ENCODE measurements at regions not wholly inside any gene's neighbourhood (a gene's known extent, or its start where the extent isn't known, plus 50 kb on each side); places are given as distances from the start of the nearest gene placed in this dataset.

- Histone ChIP-seq H3K4me1 (ENCODE audit: control insufficient read depth, insufficient read depth, low read length) (no peaks in the 10 kb centered on the region), H3K27ac (ENCODE audit: low read length) (no peak overlapping the region), H3K27me3 (ENCODE audit: control insufficient read depth in 1 of 2, insufficient read depth in 2 of 2, low read length in 2 of 2) (peaks cover 0 to 8% of the 10 kb centered on the region in 2 donors), H3K9ac (ENCODE audit: low read length in 2 of 2) (no peak overlapping the region), H3K4me3 (ENCODE audit: low read length in 2 of 2) (no peak overlapping the region), H3K36me3 (ENCODE audit: control insufficient read depth in 2 of 2, insufficient read depth in 2 of 2, low read length in 2 of 2) (no peaks in the 10 kb centered on the region), H3K9me3 (ENCODE audit: control insufficient read depth in 2 of 2, low read length in 2 of 2) (no peaks in the 10 kb centered on the region)
These were observed 249.6 kb downstream of the BAMBI start for GRCh38 chr10:28926932-28927331.

GRCh38 chr10:28928484-28928883 is 251.2 kb downstream of the BAMBI start:
- Histone ChIP-seq H3K4me3 (ENCODE audit: low read length in 2 of 2) (no peak overlapping the region), H3K4me1 (ENCODE audit: control insufficient read depth, insufficient read depth, low read length) (no peaks in the 10 kb centered on the region), H3K27ac (ENCODE audit: low read length) (no peak overlapping the region), H3K9me3 (ENCODE audit: control insufficient read depth in 2 of 2, low read length in 2 of 2) (no peaks in the 10 kb centered on the region), H3K27me3 (ENCODE audit: control insufficient read depth in 1 of 2, insufficient read depth in 2 of 2, low read length in 2 of 2) (peaks cover 0 to 8% of the 10 kb centered on the region in 2 donors), H3K9ac (ENCODE audit: low read length in 2 of 2) (no peak overlapping the region), H3K36me3 (ENCODE audit: control insufficient read depth in 2 of 2, insufficient read depth in 2 of 2, low read length in 2 of 2) (no peaks in the 10 kb centered on the region)

GRCh38 chr10:28929942-28930341 is 252.6 kb downstream of the BAMBI start:
- H3K27ac ChIP-seq (ENCODE audit: low read length), result no peak overlapping the region
- H3K27me3 ChIP-seq (ENCODE audit: control insufficient read depth in 1 of 2, insufficient read depth in 2 of 2, low read length in 2 of 2), result peaks cover 0 to under 1% of the 10 kb centered on the region in 2 donors
- H3K9me3 ChIP-seq (ENCODE audit: control insufficient read depth in 2 of 2, low read length in 2 of 2), result no peaks in the 10 kb centered on the region
- H3K36me3 ChIP-seq (ENCODE audit: control insufficient read depth in 2 of 2, insufficient read depth in 2 of 2, low read length in 2 of 2), result no peaks in the 10 kb centered on the region
- no peaks in the 10 kb centered on the region for H3K4me1 ChIP-seq (ENCODE audit: control insufficient read depth, insufficient read depth, low read length)
- H3K4me3 ChIP-seq (ENCODE audit: low read length in 2 of 2), result no peak overlapping the region
- H3K9ac ChIP-seq (ENCODE audit: low read length in 2 of 2), result no peak overlapping the region

- no peaks in the 10 kb centered on the region for H3K9me3 ChIP-seq (ENCODE audit: control insufficient read depth in 2 of 2, low read length in 2 of 2)
- no peaks in the 10 kb centered on the region for H3K4me1 ChIP-seq (ENCODE audit: control insufficient read depth, insufficient read depth, low read length)
- H3K27ac ChIP-seq (ENCODE audit: low read length), result no peak overlapping the region
- no peak overlapping the region for H3K9ac ChIP-seq (ENCODE audit: low read length in 2 of 2)
- H3K27me3 ChIP-seq (ENCODE audit: control insufficient read depth in 1 of 2, insufficient read depth in 2 of 2, low read length in 2 of 2), result no peaks in the 10 kb centered on the region
- no peaks in the 10 kb centered on the region for H3K36me3 ChIP-seq (ENCODE audit: control insufficient read depth in 2 of 2, insufficient read depth in 2 of 2, low read length in 2 of 2)
- H3K4me3 ChIP-seq (ENCODE audit: low read length in 2 of 2), result no peak overlapping the region
These were observed 253.5 kb downstream of the BAMBI start for GRCh38 chr10:28930514-28931495.

- Histone ChIP-seq H3K36me3 (ENCODE audit: control insufficient read depth in 2 of 2, insufficient read depth in 2 of 2, low read length in 2 of 2) (no peaks in the 10 kb centered on the region), H3K4me1 (ENCODE audit: control insufficient read depth, insufficient read depth, low read length) (no peaks in the 10 kb centered on the region), H3K27ac (ENCODE audit: low read length) (no peak overlapping the region), H3K9me3 (ENCODE audit: control insufficient read depth in 2 of 2, low read length in 2 of 2) (no peaks in the 10 kb centered on the region), H3K9ac (ENCODE audit: low read length in 2 of 2) (no peak overlapping the region), H3K27me3 (ENCODE audit: control insufficient read depth in 1 of 2, insufficient read depth in 2 of 2, low read length in 2 of 2) (no peaks in the 10 kb centered on the region), H3K4me3 (ENCODE audit: low read length in 2 of 2) (no peak overlapping the region)
These were observed 257.7 kb downstream of the BAMBI start for GRCh38 chr10:28935061-28935460.

GRCh38 chr10:28937959-28938358 is 260.6 kb downstream of the BAMBI start:
- Histone ChIP-seq H3K27me3 (ENCODE audit: control insufficient read depth in 1 of 2, insufficient read depth in 2 of 2, low read length in 2 of 2) (no peaks in the 10 kb centered on the region), H3K27ac (ENCODE audit: low read length) (no peak overlapping the region), H3K9me3 (ENCODE audit: control insufficient read depth in 2 of 2, low read length in 2 of 2) (no peaks in the 10 kb centered on the region), H3K4me1 (ENCODE audit: control insufficient read depth, insufficient read depth, low read length) (no peaks in the 10 kb centered on the region), H3K9ac (ENCODE audit: low read length in 2 of 2) (no peak overlapping the region), H3K36me3 (ENCODE audit: control insufficient read depth in 2 of 2, insufficient read depth in 2 of 2, low read length in 2 of 2) (no peaks in the 10 kb centered on the region), H3K4me3 (ENCODE audit: low read length in 2 of 2) (no peak overlapping the region)

- Histone ChIP-seq H3K36me3 (ENCODE audit: control insufficient read depth in 2 of 2, insufficient read depth in 2 of 2, low read length in 2 of 2) (no peaks in the 10 kb centered on the region), H3K27me3 (ENCODE audit: control insufficient read depth in 1 of 2, insufficient read depth in 2 of 2, low read length in 2 of 2) (no peaks in the 10 kb centered on the region), H3K27ac (ENCODE audit: low read length) (no peak overlapping the region), H3K4me1 (ENCODE audit: control insufficient read depth, insufficient read depth, low read length) (no peaks in the 10 kb centered on the region), H3K9ac (ENCODE audit: low read length in 2 of 2) (no peak overlapping the region), H3K4me3 (ENCODE audit: low read length in 2 of 2) (no peak overlapping the region), H3K9me3 (ENCODE audit: control insufficient read depth in 2 of 2, low read length in 2 of 2) (no peaks in the 10 kb centered on the region)
These were observed 261.4 kb downstream of the BAMBI start for GRCh38 chr10:28938745-28939144.

- Histone ChIP-seq H3K4me1 (ENCODE audit: control insufficient read depth, insufficient read depth, low read length) (no peaks in the 10 kb centered on the region), H3K27ac (ENCODE audit: low read length) (no peak overlapping the region), H3K27me3 (ENCODE audit: control insufficient read depth in 1 of 2, insufficient read depth in 2 of 2, low read length in 2 of 2) (no peaks in the 10 kb centered on the region), H3K4me3 (ENCODE audit: low read length in 2 of 2) (no peak overlapping the region), H3K9me3 (ENCODE audit: control insufficient read depth in 2 of 2, low read length in 2 of 2) (no peaks in the 10 kb centered on the region), H3K9ac (ENCODE audit: low read length in 2 of 2) (no peak overlapping the region), H3K36me3 (ENCODE audit: control insufficient read depth in 2 of 2, insufficient read depth in 2 of 2, low read length in 2 of 2) (no peaks in the 10 kb centered on the region)
These were observed 262.2 kb downstream of the BAMBI start for GRCh38 chr10:28939281-28940157.

- Histone ChIP-seq H3K4me3 (ENCODE audit: low read length in 2 of 2) (no peak overlapping the region), H3K9me3 (ENCODE audit: control insufficient read depth in 2 of 2, low read length in 2 of 2) (peaks cover 0 to 3% of the 10 kb centered on the region in 2 donors), H3K27me3 (ENCODE audit: control insufficient read depth in 1 of 2, insufficient read depth in 2 of 2, low read length in 2 of 2) (no peaks in the 10 kb centered on the region), H3K36me3 (ENCODE audit: control insufficient read depth in 2 of 2, insufficient read depth in 2 of 2, low read length in 2 of 2) (no peaks in the 10 kb centered on the region), H3K9ac (ENCODE audit: low read length in 2 of 2) (no peak overlapping the region), H3K27ac (ENCODE audit: low read length) (no peak overlapping the region), H3K4me1 (ENCODE audit: control insufficient read depth, insufficient read depth, low read length) (no peaks in the 10 kb centered on the region)
These were observed 263.0 kb downstream of the BAMBI start for GRCh38 chr10:28940158-28940888.

- no peaks in the 10 kb centered on the region for H3K4me1 ChIP-seq (ENCODE audit: control insufficient read depth, insufficient read depth, low read length)
- no peaks in the 10 kb centered on the region for H3K27me3 ChIP-seq (ENCODE audit: control insufficient read depth in 1 of 2, insufficient read depth in 2 of 2, low read length in 2 of 2)
- no peak overlapping the region for H3K9ac ChIP-seq (ENCODE audit: low read length in 2 of 2)
- no peak overlapping the region for H3K4me3 ChIP-seq (ENCODE audit: low read length in 2 of 2)
- H3K36me3 ChIP-seq (ENCODE audit: control insufficient read depth in 2 of 2, insufficient read depth in 2 of 2, low read length in 2 of 2), result no peaks in the 10 kb centered on the region
- peaks cover 0 to 4% of the 10 kb centered on the region in 2 donors for H3K9me3 ChIP-seq (ENCODE audit: control insufficient read depth in 2 of 2, low read length in 2 of 2)
- H3K27ac ChIP-seq (ENCODE audit: low read length), result no peak overlapping the region
These were observed 264.7 kb downstream of the BAMBI start for GRCh38 chr10:28942012-28942411.
